Erythroblast (primary cell): ENCODE measurements at regions not wholly inside any gene's neighbourhood (a gene's known extent, or its start where the extent isn't known, plus 50 kb on each side); places are given as distances from the start of the nearest gene placed in this dataset.

ENCODE experiments used
- GATA1 ChIP-seq: IDR thresholded peaks from 2 replicates; pipeline ENCODE4 v1.6.1; 2011; ENCODE audit warnings: low read depth, mild to moderate bottlenecking, control low read depth, low read length, moderate library complexity
- POLR2A ChIP-seq: IDR thresholded peaks from 2 replicates; pipeline ENCODE4 v1.6.1; 2011; ENCODE audit warnings: mild to moderate bottlenecking, low read length

DNA sequence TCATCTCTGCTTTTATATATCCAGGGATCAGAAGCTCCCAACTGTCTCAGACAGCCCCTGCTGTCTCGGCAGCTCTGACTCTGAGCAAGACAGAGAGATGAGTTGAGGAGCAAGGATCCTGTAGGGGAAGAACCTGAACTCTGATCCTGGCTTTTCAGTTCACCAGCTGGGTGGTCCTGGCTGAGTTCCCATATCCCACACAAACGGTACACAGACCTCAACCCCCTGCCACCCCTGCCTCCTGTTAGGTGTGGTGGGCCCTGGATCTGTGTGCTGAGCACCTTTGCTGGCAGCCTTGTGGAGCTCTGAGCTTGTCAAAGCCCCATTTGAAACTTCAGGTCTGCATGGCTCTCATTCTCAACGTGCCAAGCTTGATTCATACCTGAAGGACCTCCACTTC is 54.3 kb upstream of the GPR26 start:
- TF ChIP-seq GATA1, result no peak
- TF ChIP-seq POLR2A, result no peak
